ENCODE measurements at regions not wholly inside any gene's neighbourhood (a gene's known extent, or its start where the extent isn't known, plus 50 kb on each side); places are given as distances from the start of the nearest gene placed in this dataset. TPM values are rescaled to one million over a fixed set of nuclear protein-coding genes. Genes with fewer than 3 reads are reported as not detected.

DNA sequence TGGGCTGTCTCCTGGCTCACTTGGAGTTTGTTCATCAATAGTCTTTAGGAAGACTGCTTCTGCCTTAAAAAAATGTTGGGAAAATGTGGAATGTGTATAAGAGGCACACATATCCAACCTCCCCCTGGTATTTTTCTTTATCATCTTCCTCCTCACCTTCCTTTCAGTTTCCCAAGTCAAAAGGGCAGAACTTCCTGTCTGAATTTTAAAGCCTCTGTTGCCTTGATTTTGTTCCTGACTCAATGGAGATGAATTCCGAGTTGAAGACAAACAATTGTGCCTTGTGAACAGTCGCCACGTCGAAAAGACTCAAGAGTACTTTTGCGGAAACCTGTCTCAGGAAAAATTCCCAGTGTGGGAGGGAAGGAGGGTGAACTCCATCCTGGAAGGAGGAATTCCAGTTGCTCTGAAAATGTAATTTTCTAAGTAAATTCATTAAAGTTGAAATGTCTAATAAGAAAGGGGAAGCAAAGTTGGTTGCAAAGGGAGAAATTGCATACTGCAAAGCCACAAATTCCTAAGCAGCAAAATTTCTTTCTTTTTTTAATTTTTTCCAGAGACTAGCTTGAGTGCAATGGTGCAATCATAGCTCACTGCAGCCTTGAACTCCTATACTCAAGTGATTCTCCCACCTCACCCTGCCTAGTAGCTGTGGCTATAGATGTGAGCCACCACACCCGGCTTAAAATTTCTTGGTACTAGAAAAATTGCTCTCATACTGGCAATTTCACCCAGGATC, 50.2 kb upstream of the ELK3 start:
- Histone ChIP-seq H3K9me3 (ENCODE audit: low read depth, low read length) (no peaks in the 10 kb centered on the region), H3K4me3 (ENCODE audit: insufficient read depth, low read length) (no peak overlapping the region), H3K4me1 (ENCODE audit: insufficient read depth, low read length) (peaks cover 20% of the 10 kb centered on the region), H4K20me1 (ENCODE audit: insufficient read depth, low read length) (no peaks in the 10 kb centered on the region), H2AFZ (ENCODE audit: low read length) (no peak overlapping the region), H3K36me3 (ENCODE audit: insufficient read depth, low read length) (no peaks in the 10 kb centered on the region), H3K79me2 (ENCODE audit: insufficient read depth, low read length) (no peaks in the 10 kb centered on the region), H3K4me2 (ENCODE audit: insufficient read depth, low read length) (no peak overlapping the region), H3K27me3 (ENCODE audit: insufficient read depth, low read length) (no peaks in the 10 kb centered on the region), H3K27ac (ENCODE audit: low read depth, low read length) (no peak overlapping the region)
- TF ChIP-seq, protein P1, sequence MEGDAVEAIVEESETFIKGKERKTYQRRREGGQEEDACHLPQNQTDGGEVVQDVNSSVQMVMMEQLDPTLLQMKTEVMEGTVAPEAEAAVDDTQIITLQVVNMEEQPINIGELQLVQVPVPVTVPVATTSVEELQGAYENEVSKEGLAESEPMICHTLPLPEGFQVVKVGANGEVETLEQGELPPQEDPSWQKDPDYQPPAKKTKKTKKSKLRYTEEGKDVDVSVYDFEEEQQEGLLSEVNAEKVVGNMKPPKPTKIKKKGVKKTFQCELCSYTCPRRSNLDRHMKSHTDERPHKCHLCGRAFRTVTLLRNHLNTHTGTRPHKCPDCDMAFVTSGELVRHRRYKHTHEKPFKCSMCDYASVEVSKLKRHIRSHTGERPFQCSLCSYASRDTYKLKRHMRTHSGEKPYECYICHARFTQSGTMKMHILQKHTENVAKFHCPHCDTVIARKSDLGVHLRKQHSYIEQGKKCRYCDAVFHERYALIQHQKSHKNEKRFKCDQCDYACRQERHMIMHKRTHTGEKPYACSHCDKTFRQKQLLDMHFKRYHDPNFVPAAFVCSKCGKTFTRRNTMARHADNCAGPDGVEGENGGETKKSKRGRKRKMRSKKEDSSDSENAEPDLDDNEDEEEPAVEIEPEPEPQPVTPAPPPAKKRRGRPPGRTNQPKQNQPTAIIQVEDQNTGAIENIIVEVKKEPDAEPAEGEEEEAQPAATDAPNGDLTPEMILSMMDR (IDR thresholded peaks at IDR 0.05; ENCODE audit: extremely low read depth, low read depth, low read length): no peak
- no peak for DNase-seq (ENCODE audit: insufficient read length, low spot score, missing footprints)

Small RNA genes lying in the stretch of these regions (small RNA-seq; reads per million reads assigned to genes)
- gene RN7SL88P: not detected
